Endothelial cell of umbilical vein (primary cell): ENCODE measurements at regions not wholly inside any gene's neighbourhood (a gene's known extent, or its start where the extent isn't known, plus 50 kb on each side); places are given as distances from the start of the nearest gene placed in this dataset.

Experiments used
- CTCF ChIP-seq, 2 donors: IDR thresholded peaks; 1 replicate in 1 of 2; 2 replicates in 1 of 2; pipeline ENCODE4 v1.5.1; 2011; ENCODE audit warnings: low read length in 2 of 2, mild to moderate bottlenecking in 2 of 2, moderate library complexity in 2 of 2, control low read depth in 1 of 2, inconsistent platforms in 1 of 2, low read depth in 1 of 2; ENCODE audit not compliant: insufficient read depth in 1 of 2; ENCODE audit errors: extremely low read depth in 1 of 2
- EZH2 ChIP-seq: IDR thresholded peaks from 2 replicates; pipeline ENCODE4 v1.6.1; 2012; ENCODE audit warnings: borderline replicate concordance, low read depth, mild to moderate bottlenecking, moderate library complexity, low read length, inconsistent platforms; ENCODE audit not compliant: severe bottlenecking
- FOS ChIP-seq: IDR thresholded peaks from 2 replicates; pipeline ENCODE4 v1.6.1; 2011; ENCODE audit warnings: mild to moderate bottlenecking, low read length, moderate library complexity, borderline replicate concordance; ENCODE audit not compliant: insufficient read depth
- MYC ChIP-seq: IDR thresholded peaks from one replicate; pipeline ENCODE4 v1.6.1; 2011; ENCODE audit warnings: mild to moderate bottlenecking, low read depth, low read length
- POLR2A ChIP-seq: IDR thresholded peaks from 2 replicates; pipeline ENCODE4 v1.6.1; 2012; ENCODE audit warnings: low read depth, mild to moderate bottlenecking, control low read depth, low read length
- POLR2AphosphoS5 ChIP-seq: IDR thresholded peaks from 2 replicates; pipeline ENCODE4 v1.6.1; 2012; ENCODE audit warnings: low read depth, mild to moderate bottlenecking, control low read depth, low read length, moderate library complexity; ENCODE audit not compliant: insufficient read depth

GRCh38 chr20:19015351-19016139 lies 196.9 kb upstream of the SLC24A3 start:
- no peak for TF ChIP-seq POLR2A
- TF ChIP-seq POLR2AphosphoS5: no peak
- TF ChIP-seq CTCF (IDR thresholded peaks at IDR 0.05; ENCODE audit: extremely low read depth in 1 of 2, insufficient read depth in 1 of 2, low read depth in 1 of 2, low read length in 2 of 2): no peak
- TF ChIP-seq FOS: no peak
- TF ChIP-seq MYC: no peak
- TF ChIP-seq EZH2: no peak
